WTC11 (cell line): ENCODE measurements at regions not wholly inside any gene's neighbourhood (a gene's known extent, or its start where the extent isn't known, plus 50 kb on each side); places are given as distances from the start of the nearest gene placed in this dataset.

Source experiments
- ATAC-seq: fragments of 200-7000 bp; cut with Tn5 transposase; 2 replicates; pipeline ENCODE4 v1.10.0; 2021; ENCODE audit warnings: mild to moderate bottlenecking, moderate library complexity
- CTCF ChIA-PET: fragments of 300-600 bp; sonication (Branson Sonifier 250); formaldehyde crosslinking; loops from one replicate; lab custom pipeline; 2021; ENCODE audit warnings: antibody characterized with exemption; lab: Charles Lee
- POLR2A ChIA-PET: fragments of 350-600 bp; sonication (Branson Sonifier 250); formaldehyde crosslinking; loops from one replicate; lab custom pipeline; 2021; ENCODE audit warnings: antibody characterized with exemption; lab: Charles Lee
- DNase-seq: peaks from one replicate; pipeline ENCODE4 v3.0.0; 2021; ENCODE audit warnings: low spot score
- H3K27ac Mint-ChIP-seq: 2 replicates; pipeline ENCODE4 v1.8.0; 2021; ENCODE audit warnings: mixed read lengths
- H3K27me3 Mint-ChIP-seq: 2 replicates; pipeline ENCODE4 v1.8.0; 2021; ENCODE audit warnings: low read depth, mild to moderate bottlenecking, moderate library complexity, mixed read lengths
- H3K36me3 Mint-ChIP-seq: 2 replicates; pipeline ENCODE4 v1.8.0; 2021; ENCODE audit warnings: mixed read lengths
- H3K4me1 Mint-ChIP-seq: 2 replicates; pipeline ENCODE4 v1.8.0; 2022; ENCODE audit warnings: mixed read lengths
- H3K4me3 Mint-ChIP-seq: 2 replicates; pipeline ENCODE4 v1.8.0; 2021; ENCODE audit warnings: mild to moderate bottlenecking, moderate library complexity, mixed read lengths
- H3K9me3 Mint-ChIP-seq: 2 replicates; pipeline ENCODE4 v1.8.0; 2021; ENCODE audit warnings: mixed read lengths
- AFF4 ChIP-seq: sonication (generic); formaldehyde crosslinking; IDR thresholded peaks from 2 replicates; pipeline ENCODE4 v1.8.1; 2023; ENCODE audit warnings: mild to moderate bottlenecking, missing genetic modification reagents, borderline replicate concordance
- ARID4B ChIP-seq: sonication (generic); formaldehyde crosslinking; IDR thresholded peaks from 2 replicates; pipeline ENCODE4 v1.8.0; 2023; ENCODE audit warnings: missing genetic modification reagents, mild to moderate bottlenecking, borderline replicate concordance
- ATF6 ChIP-seq: sonication (generic); formaldehyde crosslinking; IDR thresholded peaks from 2 replicates; pipeline ENCODE4 v1.8.1; 2023; ENCODE audit warnings: mild to moderate bottlenecking, missing genetic modification reagents
- CREM ChIP-seq: sonication (generic); formaldehyde crosslinking; IDR thresholded peaks from 2 replicates; pipeline ENCODE4 v1.8.1; 2022; ENCODE audit warnings: mild to moderate bottlenecking, missing genetic modification reagents, moderate library complexity
- E2F4 ChIP-seq: sonication (generic); formaldehyde crosslinking; IDR thresholded peaks from 2 replicates; pipeline ENCODE4 v1.8.1; 2022; ENCODE audit warnings: low read depth, mild to moderate bottlenecking, moderate library complexity, missing genetic modification reagents, borderline replicate concordance
- ELF4 ChIP-seq: sonication (generic); formaldehyde crosslinking; IDR thresholded peaks from 2 replicates; pipeline ENCODE4 v1.8.1; 2022; ENCODE audit warnings: low read depth, mild to moderate bottlenecking, moderate library complexity, missing genetic modification reagents
- FOXJ3 ChIP-seq: sonication (generic); formaldehyde crosslinking; IDR thresholded peaks from 2 replicates; pipeline ENCODE4 v1.9.0; 2021; ENCODE audit warnings: missing genetic modification reagents, mild to moderate bottlenecking, borderline replicate concordance
- IRF2 ChIP-seq: sonication (generic); formaldehyde crosslinking; IDR thresholded peaks from 2 replicates; pipeline ENCODE4 v1.8.0; 2022; ENCODE audit warnings: low read depth, missing genetic modification reagents, borderline replicate concordance
- JAZF1 ChIP-seq: fragments of 250-450 bp; sonication (Bioruptor Pico); IDR thresholded peaks from 2 replicates; pipeline ENCODE4 v1.9.0; 2021; ENCODE audit warnings: moderate library complexity, mild to moderate bottlenecking, inconsistent platforms
- MLX ChIP-seq: sonication (generic); formaldehyde crosslinking; IDR thresholded peaks from 2 replicates; pipeline ENCODE4 v1.8.1; 2023; ENCODE audit warnings: mild to moderate bottlenecking, missing genetic modification reagents, moderate library complexity
- MYBL2 ChIP-seq: sonication (generic); formaldehyde crosslinking; IDR thresholded peaks from 2 replicates; pipeline ENCODE4 v1.8.1; 2023; ENCODE audit warnings: mild to moderate bottlenecking, moderate library complexity, missing genetic modification reagents
- NFATC4 ChIP-seq: fragments of 250-450 bp; sonication (Bioruptor Pico); IDR thresholded peaks from 2 replicates; pipeline ENCODE4 v1.9.0; 2021; ENCODE audit warnings: mild to moderate bottlenecking
- NR1H2 ChIP-seq: sonication (generic); formaldehyde crosslinking; IDR thresholded peaks from 2 replicates; pipeline ENCODE4 v1.9.0; 2021; ENCODE audit warnings: mild to moderate bottlenecking, moderate library complexity, missing genetic modification reagents
- PRRX2 ChIP-seq: fragments of 250-450 bp; sonication (Bioruptor Pico); IDR thresholded peaks from 2 replicates; pipeline ENCODE4 v1.8.0; 2021; ENCODE audit warnings: mild to moderate bottlenecking
- SOX15 ChIP-seq: fragments of 250-450 bp; sonication (Bioruptor Pico); IDR thresholded peaks from 2 replicates; pipeline ENCODE4 v1.9.0; 2021; ENCODE audit warnings: mild to moderate bottlenecking
- STAT6 ChIP-seq: sonication (generic); formaldehyde crosslinking; conservative IDR thresholded peaks from 2 replicates; pipeline ENCODE4 v1.8.1; 2023; ENCODE audit warnings: mild to moderate bottlenecking, low read depth, missing genetic modification reagents, moderate library complexity
- TP53 ChIP-seq: sonication (generic); formaldehyde crosslinking; IDR thresholded peaks from 2 replicates; pipeline ENCODE4 v1.8.1; 2023; ENCODE audit warnings: mild to moderate bottlenecking, missing genetic modification reagents
- ZMAT4 ChIP-seq: fragments of 250-450 bp; sonication (Bioruptor Pico); IDR thresholded peaks from 2 replicates; pipeline ENCODE4 v1.9.0; 2021; ENCODE audit warnings: mild to moderate bottlenecking

- no peak for TF ChIP-seq ATF6 (CRISPR knock-in tag)
- no peak for TF ChIP-seq NR1H2 (CRISPR knock-in tag)
- TF ChIP-seq SOX15 (CRISPR knock-in tag), result no peak
- TF ChIP-seq TP53 (CRISPR knock-in tag), result no peak
- no peak for TF ChIP-seq IRF2 (CRISPR knock-in tag)
- TF ChIP-seq MYBL2, result no peak
Observed at GRCh38 chr11:81970886-81971285, 762.8 kb downstream of the FAM181B start (continued).

GRCh38 chr11:81967242-81967641 lies 766.4 kb downstream of the FAM181B start:
- CTCF ChIA-PET, result no interaction called here
- H3K9me3 Mint-ChIP-seq, result no peaks in the 10 kb centered on the region
- TF ChIP-seq NFATC4 (CRISPR knock-in tag) (no peak), E2F4 (no peak), AFF4 (no peak), STAT6 (no peak), PRRX2 (CRISPR knock-in tag) (no peak), JAZF1 (no peak)
- TF ChIP-seq, all 79 proteins: peak for 0
- Mint-ChIP-seq H3K36me3 (no peaks in the 10 kb centered on the region), H3K4me1 (no peaks in the 10 kb centered on the region), H3K4me3 (no peak overlapping the region), H3K27ac (no peak overlapping the region), H3K27me3 (no peaks in the 10 kb centered on the region)
- DNase-seq, result no peak
- POLR2A ChIA-PET, result no interaction called here
- ATAC-seq, result no peak

GRCh38 chr11:81966340-81966739 lies 767.3 kb downstream of the FAM181B start:
- H3K9me3 Mint-ChIP-seq, result no peaks in the 10 kb centered on the region
- H3K27me3 Mint-ChIP-seq, result no peaks in the 10 kb centered on the region
- DNase-seq (no peak), ATAC-seq (no peak)
- ChIA-PET POLR2A (no interaction called here), CTCF (no interaction called here)
- no peak overlapping the region for H3K4me3 Mint-ChIP-seq
- H3K36me3 Mint-ChIP-seq, result no peaks in the 10 kb centered on the region
- no peak overlapping the region for H3K27ac Mint-ChIP-seq
- no peaks in the 10 kb centered on the region for H3K4me1 Mint-ChIP-seq
- TF ChIP-seq ELF4 (CRISPR knock-in tag), result no peak
- TF ChIP-seq MLX (CRISPR knock-in tag), result no peak
- no peak for TF ChIP-seq CREM (CRISPR knock-in tag)
- no peak for TF ChIP-seq ZMAT4 (CRISPR knock-in tag)
- TF ChIP-seq ARID4B (CRISPR knock-in tag), result no peak
- TF ChIP-seq FOXJ3, result no peak
- no peak for TF ChIP-seq E2F4
